ENCODE measurements at regions not wholly inside any gene's neighbourhood (a gene's known extent, or its start where the extent isn't known, plus 50 kb on each side); places are given as distances from the start of the nearest gene placed in this dataset.
A peak's percentile ranks its signal among the peaks of the same experiment; 100 is the strongest.

GRCh38 chr2:23199115-23199918 is 185.7 kb upstream of the KLHL29 start:
- DNase-seq, result peak; percentile 25

DNA sequence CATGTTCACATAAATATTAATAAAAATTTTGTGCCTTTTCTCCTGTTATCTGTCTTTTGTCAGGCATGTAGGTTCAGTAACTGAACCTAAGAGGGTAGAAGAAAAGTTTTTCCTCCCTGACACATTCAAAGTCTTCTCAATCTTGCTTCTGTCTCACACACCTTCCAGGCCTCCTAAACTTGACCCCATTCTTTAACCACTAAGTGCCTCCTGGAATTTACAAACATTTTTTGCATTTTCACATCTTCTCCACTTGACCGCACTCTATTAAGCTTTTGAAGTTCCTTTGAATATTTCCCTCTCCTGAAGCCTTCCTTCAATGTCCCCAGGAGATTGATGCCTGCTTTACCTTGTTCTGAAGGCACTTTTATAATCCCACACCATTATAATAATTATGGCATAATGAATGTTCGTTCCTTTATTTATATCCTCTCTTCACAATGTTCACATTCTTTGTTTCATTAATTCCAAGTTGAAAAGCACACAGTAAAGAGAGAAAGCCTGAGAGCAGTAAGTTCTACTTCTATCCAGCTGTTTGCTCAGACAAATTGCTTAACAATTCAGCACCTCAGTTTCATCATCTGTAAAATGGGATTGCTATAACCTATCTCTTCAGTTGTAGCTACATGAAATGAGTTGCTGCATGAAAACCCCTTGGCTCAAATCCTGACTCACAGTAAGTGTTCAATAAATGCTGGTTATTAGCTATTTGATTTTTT is 184.8 kb upstream of the KLHL29 start:
- DNase-seq, result peak; percentile 5

DNA sequence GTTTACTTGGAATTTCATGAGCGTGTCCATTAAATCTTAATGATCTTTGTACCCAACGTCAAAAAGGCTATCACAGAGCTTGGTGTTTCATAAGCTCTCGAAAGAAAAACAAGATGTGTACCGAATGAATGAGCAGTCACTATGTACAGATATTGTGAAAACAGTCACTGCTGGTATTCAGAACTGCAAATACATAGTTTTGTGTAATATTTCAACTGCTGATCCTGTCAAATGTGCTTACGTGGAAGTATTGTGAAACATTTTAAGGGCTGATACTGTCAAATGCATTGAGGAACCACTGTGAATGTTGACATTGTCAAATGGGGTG is 184.2 kb upstream of the KLHL29 start:
- DNase-seq, result no peak

DNA sequence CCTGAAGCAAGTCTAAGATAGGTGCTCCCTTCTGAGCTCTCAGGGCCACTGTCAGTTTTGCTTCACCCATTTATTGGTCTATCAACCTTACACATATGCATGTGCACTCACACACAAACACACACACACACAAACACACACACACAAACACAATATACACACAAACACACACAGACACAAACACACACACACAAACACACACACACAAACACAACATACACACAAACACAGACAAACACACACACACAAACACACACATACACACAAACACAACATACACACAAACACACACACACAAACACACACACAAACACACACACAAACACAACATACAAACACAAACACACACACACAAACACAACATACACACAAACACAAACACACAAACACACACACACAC is 181.6 kb upstream of the KLHL29 start:
- peak; percentile 4 for DNase-seq

- DNase-seq, result no peak
Observed at GRCh38 chr2:23204685-23205242, 180.2 kb upstream of the KLHL29 start.

GRCh38 chr2:23206650-23207049 is 178.3 kb upstream of the KLHL29 start:
- DNase-seq, result peak; percentile 23

DNA sequence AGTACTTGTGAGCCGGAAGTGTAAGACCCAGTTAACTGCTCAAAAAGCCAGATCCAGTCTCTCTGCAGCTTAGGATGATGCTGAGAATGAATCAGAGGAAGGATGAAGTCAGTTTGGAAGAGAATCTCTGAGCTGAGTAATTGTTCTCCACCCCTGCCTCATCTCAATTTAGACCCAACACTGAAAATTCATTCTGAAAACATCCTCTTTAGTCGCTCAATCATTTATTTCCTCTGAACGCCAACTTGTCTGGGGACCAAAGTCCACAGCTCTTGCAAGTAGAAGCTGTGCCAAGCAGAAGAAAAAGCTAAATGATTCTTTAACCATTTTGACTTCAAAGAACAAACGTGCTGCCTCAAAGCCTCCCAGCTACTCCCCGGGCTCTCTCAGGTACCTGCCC is 177.1 kb upstream of the KLHL29 start:
- peak; percentile 9 for DNase-seq

- no peak for DNase-seq
Observed at GRCh38 chr2:23208339-23208738, 176.6 kb upstream of the KLHL29 start.

DNA sequence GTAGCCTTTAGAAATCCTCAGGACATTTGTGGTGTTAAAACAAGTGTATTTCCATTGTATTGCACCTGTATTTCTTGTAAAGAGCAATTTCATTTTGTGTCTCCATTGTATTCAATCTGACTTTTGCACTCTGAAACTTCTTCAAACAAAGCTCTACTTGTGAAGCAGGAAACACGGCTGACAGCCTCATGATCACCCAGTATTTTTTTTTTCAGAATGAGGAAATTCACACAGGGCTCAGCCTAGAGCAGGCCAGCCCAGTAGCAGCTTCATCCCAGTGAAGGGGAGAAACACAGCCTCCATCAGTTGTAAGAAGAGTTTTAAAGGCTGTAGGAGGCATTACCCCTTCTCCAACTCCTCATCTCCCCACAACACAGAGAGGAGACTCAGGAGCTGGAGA is 175.9 kb upstream of the KLHL29 start:
- no peak for DNase-seq

- DNase-seq, result peak; percentile 40
Observed at GRCh38 chr2:23211987-23212583, 172.9 kb upstream of the KLHL29 start.

GRCh38 chr2:23213196-23213595 is 171.8 kb upstream of the KLHL29 start:
- no peak for DNase-seq

GRCh38 chr2:23215016-23215415 is 170.0 kb upstream of the KLHL29 start:
- no peak for DNase-seq

DNA sequence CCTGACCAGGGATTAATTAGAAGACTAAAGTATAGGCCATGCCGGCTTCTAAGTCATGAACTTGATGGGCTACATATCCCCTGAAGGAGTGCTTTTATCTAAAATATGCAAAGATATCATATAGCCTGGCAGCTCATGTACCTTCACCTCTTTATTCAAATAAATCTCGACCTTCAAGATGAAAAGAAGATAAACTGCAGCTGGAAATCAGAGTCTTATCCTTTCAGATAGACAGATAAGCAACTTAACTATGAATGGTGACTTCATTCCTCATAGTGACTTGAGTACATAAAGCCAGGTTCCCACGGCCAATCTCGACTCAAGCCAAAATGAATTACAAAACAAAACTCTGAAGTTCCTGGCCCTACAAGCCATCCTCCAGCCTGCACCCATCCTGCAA is 165.3 kb upstream of the KLHL29 start:
- peak; percentile 10 for DNase-seq

DNA sequence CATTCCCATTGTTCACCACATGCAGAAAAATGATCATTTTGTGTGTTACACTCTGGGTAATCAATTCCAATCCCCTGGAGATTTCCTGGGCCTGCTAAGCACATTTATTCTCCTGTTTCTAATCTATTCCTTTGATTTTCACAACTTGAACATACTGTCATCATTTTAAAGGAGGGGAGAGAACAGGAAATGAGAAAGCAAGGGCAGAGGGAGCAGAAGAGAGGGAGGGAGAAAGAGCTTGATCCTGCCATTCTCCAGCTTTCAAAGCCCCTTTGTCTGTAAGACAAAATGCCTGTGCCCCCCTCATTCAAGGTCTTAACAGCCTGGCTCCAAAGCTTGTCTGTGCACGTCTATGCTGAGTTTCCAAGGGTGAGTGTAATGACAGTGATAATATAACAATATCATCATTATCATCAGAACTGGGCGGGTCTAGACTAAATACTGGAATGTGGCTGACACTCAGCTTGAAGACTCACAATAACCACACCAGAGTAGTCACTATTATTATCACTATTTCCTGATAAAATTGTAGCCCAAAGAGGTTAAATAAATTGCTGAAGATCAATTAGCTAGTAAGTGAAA is 164.4 kb upstream of the KLHL29 start:
- DNase-seq, result peak; percentile 6

GRCh38 chr2:23221236-23221635 is 163.7 kb upstream of the KLHL29 start:
- no peak for DNase-seq

DNA sequence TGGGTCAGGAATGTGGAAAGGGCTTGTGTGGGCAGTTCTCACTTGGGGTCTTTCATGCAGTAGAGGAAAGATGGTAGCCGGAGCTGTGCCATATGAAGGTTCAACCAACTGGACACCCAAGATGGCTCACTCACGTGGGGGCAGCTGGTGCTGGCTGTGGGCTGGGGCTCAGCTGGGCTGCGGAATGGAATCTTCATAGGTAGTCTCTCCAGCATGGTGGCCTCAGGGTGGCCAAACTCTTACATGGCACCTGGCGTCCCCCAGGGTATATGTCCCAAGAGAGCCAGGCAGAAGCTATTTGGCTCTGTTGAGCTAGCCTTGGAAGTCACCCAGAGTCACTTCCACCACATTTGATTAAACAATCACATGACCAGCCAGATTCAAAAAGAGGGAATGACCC is 163.1 kb upstream of the KLHL29 start:
- no peak for DNase-seq

- no peak for DNase-seq
Observed at GRCh38 chr2:23230885-23231284, 154.1 kb upstream of the KLHL29 start.

- DNase-seq, result peak; percentile 36
Observed at GRCh38 chr2:23231865-23232264, 153.1 kb upstream of the KLHL29 start.

DNA sequence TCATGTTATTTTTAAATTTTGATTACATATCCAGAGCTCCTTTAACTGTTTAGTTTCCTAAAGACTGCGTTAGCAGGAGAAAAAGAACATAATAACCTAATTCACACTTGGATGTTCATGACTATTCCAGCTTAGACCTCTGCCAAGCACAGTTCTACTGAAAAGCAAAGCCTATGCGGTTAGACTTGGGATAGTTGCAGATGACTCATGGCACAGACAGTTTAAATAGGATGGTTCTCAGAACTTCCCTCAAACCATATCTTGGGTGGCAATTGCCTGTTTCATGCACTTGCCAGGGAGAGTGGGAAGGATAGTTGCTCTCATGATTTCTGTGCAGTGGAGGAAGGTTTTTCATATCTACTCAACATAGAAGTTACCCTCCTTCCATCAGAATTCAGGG is 149.7 kb upstream of the KLHL29 start:
- peak; percentile 27 for DNase-seq

- DNase-seq, result peak; percentile 28
Observed at GRCh38 chr2:23235736-23236135, 149.2 kb upstream of the KLHL29 start.

DNA sequence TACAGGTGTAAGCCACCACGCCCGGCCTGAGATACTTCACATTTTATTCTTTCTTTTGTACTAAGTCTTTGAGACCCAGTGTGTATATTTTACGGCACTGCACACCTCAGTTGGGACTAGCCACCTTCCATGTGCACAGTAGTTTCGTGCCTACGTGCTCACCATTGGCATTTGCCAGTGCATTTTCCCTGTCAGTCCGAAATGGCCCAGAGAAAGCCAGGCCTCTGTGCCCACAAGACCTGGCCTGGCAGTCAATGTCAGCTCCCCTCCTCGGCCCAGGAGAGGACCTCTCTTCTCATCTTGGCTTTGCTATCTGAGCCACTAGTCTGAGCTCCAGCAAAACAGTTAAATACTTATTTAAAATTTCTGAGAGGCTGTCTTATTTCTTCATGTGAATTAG is 147.8 kb upstream of the KLHL29 start:
- no peak for DNase-seq

GRCh38 chr2:23238011-23238657 is 146.8 kb upstream of the KLHL29 start:
- DNase-seq, result no peak

DNA sequence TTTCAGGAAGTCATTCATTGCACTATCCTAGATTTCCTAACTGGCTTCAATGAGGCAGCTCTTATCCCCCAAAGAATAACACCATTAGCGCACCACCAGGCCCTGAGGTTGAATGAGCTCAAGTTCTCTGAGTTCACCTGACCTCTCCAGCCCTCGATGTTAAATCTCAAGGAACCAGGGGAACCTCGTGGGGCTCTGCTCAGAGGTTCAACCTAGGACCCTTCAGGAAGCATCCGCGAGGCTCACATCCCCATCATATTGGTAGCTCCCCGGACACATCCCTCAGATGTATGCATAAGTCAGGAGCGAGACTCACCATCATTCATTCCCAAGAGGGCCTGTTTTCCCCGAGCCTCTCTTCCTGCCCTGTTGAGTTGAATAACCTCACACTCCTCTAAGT is 145.6 kb upstream of the KLHL29 start:
- no peak for DNase-seq
